ENCODE measurements at regions not wholly inside any gene's neighbourhood (a gene's known extent, or its start where the extent isn't known, plus 50 kb on each side); places are given as distances from the start of the nearest gene placed in this dataset.
"Not testable (repeated sequence)": the region's sequence is repeated elsewhere in the genome, so short reads cannot be mapped to it uniquely, and the experiment has no call there.

- DNase-seq: no peak
- no peak for ATAC-seq (ENCODE audit: low FRiP score in 2 of 2)
- no peak overlapping the region for H3K27ac ChIP-seq
- no peak overlapping the region for H3K4me3 ChIP-seq
- TF ChIP-seq CTCF (IDR thresholded peaks at IDR 0.05): no peak
- no peaks in the 10 kb centered on the region for H3K36me3 ChIP-seq
- H3K9me3 ChIP-seq: no peaks in the 10 kb centered on the region
- no peaks in the 10 kb centered on the region for H3K27me3 ChIP-seq
- 53 to 58% methylated on average over 3 of the region's 3 CpGs for WGBS, 2 donors
- no peaks in the 10 kb centered on the region for H3K4me1 ChIP-seq
These were observed 230.8 kb downstream of the CGGBP1 start for GRCh38 chr3:87828046-87828445.

GRCh38 chr3:87822563-87822962, 236.2 kb downstream of the CGGBP1 start:
- DNase-seq (no peak), ATAC-seq (ENCODE audit: low FRiP score in 2 of 2) (no peak)
- no peaks in the 10 kb centered on the region for H3K9me3 ChIP-seq
- no peak overlapping the region for H3K4me3 ChIP-seq
- H3K27ac ChIP-seq: no peak overlapping the region
- TF ChIP-seq EP300 (IDR thresholded peaks at IDR 0.05): no peak
- TF ChIP-seq POLR2AphosphoS5 (IDR thresholded peaks at IDR 0.05): no peak
- TF ChIP-seq CTCF (IDR thresholded peaks at IDR 0.05): no peak
- no peak for TF ChIP-seq POLR2A (IDR thresholded peaks at IDR 0.05)
- no peaks in the 10 kb centered on the region for H3K4me1 ChIP-seq
- 53 to 76% methylated on average over 2 of the region's 2 CpGs for WGBS, 2 donors
- no peaks in the 10 kb centered on the region for H3K27me3 ChIP-seq
- H3K36me3 ChIP-seq: no peaks in the 10 kb centered on the region

- not testable (repeated sequence) for H3K36me3 ChIP-seq; ATAC-seq (ENCODE audit: low FRiP score in 2 of 2); DNase-seq; H3K27me3 ChIP-seq; H3K9me3 ChIP-seq; H3K27ac ChIP-seq; H3K4me3 ChIP-seq; H3K4me1 ChIP-seq
- 86 to 90% methylated on average over 6 of the region's 6 CpGs for WGBS, 2 donors
These were observed 245.3 kb downstream of the CGGBP1 start for GRCh38 chr3:87813503-87813902.

GRCh38 chr3:87811953-87812352, 246.9 kb downstream of the CGGBP1 start:
- Histone ChIP-seq H3K4me1 (no peaks in the 10 kb centered on the region), H3K27ac (no peak overlapping the region), H3K4me3 (no peak overlapping the region), H3K9me3 (peaks cover 0 to 4% (median 0%) of the 10 kb centered on the region in 4 donors), H3K27me3 (no peaks in the 10 kb centered on the region), H3K36me3 (no peaks in the 10 kb centered on the region)
- DNase-seq: no peak
- TF ChIP-seq POLR2AphosphoS5 (IDR thresholded peaks at IDR 0.05): no peak
- TF ChIP-seq CTCF (IDR thresholded peaks at IDR 0.05): no peak
- TF ChIP-seq POLR2A (IDR thresholded peaks at IDR 0.05): no peak
- TF ChIP-seq EP300 (IDR thresholded peaks at IDR 0.05): no peak
- no peak for ATAC-seq (ENCODE audit: low FRiP score in 2 of 2)
- WGBS, 2 donors: 72 to 75% methylated on average over 2 of the region's 2 CpGs

- Histone ChIP-seq H3K4me3 (no peak overlapping the region), H3K27me3 (no peaks in the 10 kb centered on the region), H3K27ac (no peak overlapping the region), H3K9me3 (peaks cover 0 to 4% (median 0%) of the 10 kb centered on the region in 4 donors), H3K36me3 (no peaks in the 10 kb centered on the region), H3K4me1 (no peaks in the 10 kb centered on the region)
- DNase-seq (no peak), ATAC-seq (ENCODE audit: low FRiP score in 2 of 2) (no peak)
- TF ChIP-seq EP300 (IDR thresholded peaks at IDR 0.05): no peak
- TF ChIP-seq POLR2A (IDR thresholded peaks at IDR 0.05): no peak
- TF ChIP-seq CTCF (IDR thresholded peaks at IDR 0.05): no peak
- no peak for TF ChIP-seq POLR2AphosphoS5 (IDR thresholded peaks at IDR 0.05)
These were observed 248.3 kb downstream of the CGGBP1 start for GRCh38 chr3:87810452-87811016.
